ENCODE measurements at regions not wholly inside any gene's neighbourhood (a gene's known extent, or its start where the extent isn't known, plus 50 kb on each side); places are given as distances from the start of the nearest gene placed in this dataset.
"Not testable (repeated sequence)": the region's sequence is repeated elsewhere in the genome, so short reads cannot be mapped to it uniquely, and the experiment has no call there.

DNA sequence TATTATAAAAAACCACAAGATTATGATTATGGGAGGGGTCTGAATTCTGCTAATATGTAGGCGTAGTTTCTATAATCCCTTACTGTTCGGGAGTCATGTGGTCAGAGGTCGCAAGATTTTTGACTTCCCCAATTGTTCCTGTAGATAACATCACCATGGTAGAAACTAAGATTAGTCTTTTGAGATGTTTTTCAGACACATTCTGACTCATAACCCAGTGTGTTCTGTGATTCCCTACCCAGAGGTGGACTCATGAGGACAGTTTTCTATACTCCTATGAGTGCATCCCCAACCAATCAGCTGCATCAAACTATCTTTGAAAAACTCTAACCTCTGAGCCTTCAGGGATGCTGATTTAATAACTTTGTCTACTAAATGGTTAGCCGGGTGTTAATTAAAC is 175.5 kb downstream of the RFPL4B start:
- DNase-seq = no peak

DNA sequence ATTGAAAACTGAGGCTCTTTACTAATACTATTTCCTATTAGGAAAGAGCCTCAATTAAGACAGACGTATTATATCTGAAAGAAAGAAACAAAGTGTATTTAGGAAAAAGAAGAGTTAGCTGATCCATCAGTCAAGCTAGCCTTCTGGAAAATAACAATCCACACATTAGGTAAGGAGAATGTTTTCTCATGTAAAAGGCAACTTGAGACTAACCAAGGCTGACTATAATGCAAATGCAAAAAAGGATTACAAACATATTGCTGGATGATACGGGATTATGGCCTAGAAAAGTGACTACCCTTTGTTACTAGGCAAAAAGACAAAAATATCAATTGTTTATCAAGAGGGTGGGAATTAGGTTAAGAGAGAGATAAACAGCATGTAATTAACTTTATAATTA is 176.9 kb downstream of the RFPL4B start:
- no peak for DNase-seq

DNA sequence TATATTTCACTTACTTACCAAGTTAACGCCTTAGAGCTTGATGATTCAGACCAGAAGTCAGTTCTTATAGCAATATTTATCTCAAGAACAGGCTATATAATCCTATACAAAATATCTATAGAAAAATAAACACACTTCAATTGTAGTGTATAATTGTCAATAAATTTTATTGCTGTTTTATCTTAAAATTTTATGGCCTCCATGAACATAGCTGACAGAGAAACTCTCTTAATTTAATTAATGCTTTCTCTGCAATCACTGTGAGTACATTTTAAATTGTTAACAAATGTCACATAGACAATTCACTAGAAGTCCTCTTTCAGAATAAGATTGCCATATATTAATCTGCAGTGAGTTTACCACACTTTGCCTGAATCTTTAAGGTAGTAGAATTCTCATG is 178.6 kb downstream of the RFPL4B start:
- DNase-seq = no peak

DNA sequence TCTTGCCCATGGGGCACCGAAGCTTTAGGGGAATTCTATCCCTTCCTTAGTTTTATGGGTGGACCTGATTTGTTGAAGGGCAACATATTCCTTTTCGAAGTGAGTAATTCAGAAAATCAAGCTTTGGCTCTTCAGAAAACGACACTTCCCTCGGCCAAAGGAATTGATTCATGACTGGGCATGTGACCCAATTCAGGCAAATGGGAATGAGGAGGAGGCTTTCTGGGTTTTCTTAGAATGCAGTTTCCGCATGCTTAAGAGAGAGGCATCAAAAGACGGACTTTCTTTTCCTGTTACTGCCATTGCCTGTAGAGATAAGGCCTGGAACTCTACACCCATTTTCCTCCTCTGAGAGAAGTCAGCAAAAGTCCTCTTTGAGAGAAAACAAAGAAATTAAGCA is 179.5 kb downstream of the RFPL4B start:
- no peak for DNase-seq

DNA sequence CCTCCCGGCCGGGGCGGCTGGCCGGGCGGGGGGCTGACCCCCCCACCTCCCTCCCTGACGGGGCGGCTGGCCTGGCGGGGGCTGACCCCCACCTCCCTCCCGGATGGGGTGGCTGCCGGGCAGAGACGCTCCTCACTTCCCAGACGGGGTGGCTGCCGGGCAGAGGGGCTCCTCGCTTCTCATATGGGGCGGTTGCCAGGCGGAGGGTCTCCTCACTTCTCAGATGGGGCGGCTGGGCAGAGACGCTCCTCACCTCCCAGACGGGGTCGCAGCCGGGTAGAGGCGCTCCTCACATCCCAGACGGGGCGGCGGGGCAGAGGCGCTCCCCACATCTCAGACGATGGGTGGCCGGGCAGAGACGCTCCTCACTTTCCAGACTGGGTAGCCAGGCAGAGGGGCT is 181.2 kb downstream of the RFPL4B start:
- not testable (repeated sequence) for DNase-seq

DNA sequence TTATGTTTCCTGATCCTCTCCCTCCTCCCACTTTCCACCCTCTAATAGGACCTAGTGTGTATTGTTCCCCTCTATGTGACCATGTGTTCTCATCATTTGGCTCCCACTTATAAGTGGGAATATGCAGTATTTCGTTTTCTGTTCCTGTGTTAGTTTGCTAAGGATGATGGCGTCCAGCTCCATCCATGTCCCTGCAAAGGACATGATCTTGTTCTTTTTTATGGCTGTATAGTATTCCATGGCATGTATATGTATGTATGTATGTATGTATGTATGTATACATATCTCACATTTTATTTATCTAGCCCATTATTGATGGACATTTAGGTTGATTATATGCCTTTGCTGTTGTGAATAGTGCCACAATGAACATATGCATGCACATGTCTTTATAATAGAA is 188.7 kb downstream of the RFPL4B start:
- DNase-seq = no peak

DNA sequence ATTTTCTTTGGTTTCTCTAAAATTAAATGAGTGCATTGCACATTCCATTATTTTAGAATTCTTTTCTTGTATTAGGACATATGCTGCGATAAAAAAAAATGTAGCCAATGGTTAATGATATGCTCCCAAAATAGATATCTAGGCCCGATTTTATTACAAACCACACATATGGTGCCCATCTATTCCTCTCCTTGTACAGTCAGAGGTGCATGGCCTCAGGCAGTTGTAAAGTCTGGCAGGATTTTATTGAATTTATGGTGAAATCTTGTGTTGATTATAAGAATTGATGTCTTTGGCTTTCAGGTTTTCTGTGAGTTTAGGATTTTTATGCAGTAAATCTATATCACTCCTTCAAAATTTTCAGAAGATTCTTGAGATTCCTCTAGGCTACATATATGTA is 192.2 kb downstream of the RFPL4B start:
- DNase-seq = no peak

DNA sequence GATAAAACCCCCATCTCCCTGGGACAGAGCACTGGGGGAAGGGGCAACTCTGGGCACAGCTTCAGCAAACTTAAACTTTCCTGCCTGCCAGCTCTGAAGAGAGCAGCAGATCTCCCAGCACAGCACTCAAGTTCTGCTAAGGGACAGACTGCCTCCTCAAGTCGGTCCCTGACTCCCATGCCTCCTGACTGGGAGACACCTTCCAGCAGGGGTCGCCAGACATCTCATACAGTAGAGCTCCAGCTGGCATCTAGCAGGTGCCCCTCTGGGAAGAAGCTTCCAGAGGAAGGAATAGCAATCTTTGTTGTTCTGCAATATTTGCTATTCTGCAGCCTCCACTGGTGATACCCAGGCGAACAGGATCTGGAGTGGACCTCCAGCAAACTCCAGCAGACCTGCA is 194.7 kb downstream of the RFPL4B start:
- not testable (repeated sequence) for DNase-seq

DNA sequence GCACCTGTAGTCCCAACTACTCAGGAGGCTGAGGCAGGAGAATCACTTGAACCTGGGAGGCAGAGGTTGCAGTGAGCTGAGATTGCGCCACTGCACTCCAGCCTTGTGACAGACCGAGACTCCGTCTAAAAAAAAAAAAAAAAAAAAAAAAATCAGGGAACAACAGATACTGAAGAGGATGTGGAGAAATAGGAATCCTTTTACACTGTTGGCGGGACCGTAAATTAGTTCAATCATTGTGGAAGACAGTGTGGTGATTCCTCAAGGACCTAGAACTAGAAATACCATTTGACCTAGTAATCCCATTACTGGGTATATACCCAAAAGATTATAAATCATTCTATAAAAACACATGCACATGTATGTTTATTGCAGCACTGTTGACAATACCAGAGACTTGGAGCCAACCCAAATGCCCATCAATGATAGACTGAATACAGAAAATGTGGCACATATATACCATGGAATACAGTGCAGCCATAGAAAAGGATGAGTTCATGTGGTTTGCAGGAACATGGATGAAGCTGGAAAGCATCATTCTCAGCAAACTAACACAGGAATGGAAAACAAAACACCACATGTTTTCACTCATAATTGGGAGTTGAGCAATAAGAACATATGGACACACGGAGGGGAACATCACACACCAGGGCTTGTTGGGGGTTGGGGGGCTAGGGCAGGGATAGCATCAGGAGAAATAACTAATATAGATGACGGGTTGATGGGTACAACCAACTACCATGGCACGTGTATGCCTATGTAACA is 200.4 kb downstream of the RFPL4B start:
- DNase-seq = not testable (repeated sequence)

DNA sequence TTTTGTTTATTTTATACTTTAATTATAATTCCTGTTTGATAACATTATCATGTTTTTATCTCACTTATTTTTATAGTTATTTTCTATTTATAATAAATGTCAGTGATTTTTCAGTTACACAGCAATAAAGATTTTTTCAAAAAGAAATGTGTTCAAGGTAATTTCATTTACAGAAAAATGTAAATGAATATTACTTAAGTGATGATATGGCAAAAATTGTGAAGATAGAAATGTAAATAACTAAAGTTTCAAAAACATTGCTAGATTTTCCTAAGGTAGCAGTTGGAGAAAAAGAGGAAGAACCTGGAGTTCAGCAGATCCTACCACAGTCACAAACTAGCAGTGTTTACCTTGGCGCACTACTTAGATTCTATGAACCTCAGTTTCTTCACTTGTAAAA is 202.6 kb downstream of the RFPL4B start:
- DNase-seq = no peak

DNA sequence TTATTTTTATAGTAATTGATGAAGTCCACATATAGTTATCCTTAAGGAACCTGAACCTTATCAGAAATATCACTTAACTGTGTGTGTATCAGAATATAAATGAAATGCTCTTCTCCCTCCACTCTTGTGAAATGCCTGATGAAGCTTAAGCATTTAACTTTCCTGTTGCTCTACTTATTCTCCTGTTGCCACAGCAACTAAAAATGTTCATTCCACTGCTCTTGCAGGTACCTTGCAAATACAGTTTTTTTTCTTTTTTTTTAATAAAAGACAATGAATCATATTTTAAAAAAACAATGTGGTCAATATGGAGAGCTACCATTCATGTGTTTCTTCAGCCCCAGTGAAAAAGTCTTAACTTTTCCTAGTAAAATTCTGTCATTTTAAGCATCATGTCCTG is 210.3 kb downstream of the RFPL4B start:
- no peak for DNase-seq

DNA sequence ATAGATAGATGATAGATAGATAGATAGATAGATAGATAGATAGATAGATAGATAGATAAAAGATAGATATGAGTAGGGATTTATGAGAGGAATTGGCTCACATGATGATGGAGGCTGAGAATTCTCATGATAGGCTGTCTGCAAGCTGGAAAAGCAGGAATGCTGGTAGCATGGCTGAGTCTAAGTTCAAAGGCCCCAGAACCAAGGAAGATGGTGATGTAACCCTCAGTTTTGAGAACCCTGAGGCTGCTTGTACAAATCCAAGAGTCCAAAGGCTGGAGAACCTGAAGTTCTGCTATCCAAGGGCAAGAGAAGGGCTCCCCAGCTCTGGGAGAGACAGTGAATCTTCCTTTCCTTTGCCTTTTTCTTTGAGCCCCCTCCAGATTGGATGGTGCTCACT is 210.8 kb downstream of the RFPL4B start:
- DNase-seq = no peak

DNA sequence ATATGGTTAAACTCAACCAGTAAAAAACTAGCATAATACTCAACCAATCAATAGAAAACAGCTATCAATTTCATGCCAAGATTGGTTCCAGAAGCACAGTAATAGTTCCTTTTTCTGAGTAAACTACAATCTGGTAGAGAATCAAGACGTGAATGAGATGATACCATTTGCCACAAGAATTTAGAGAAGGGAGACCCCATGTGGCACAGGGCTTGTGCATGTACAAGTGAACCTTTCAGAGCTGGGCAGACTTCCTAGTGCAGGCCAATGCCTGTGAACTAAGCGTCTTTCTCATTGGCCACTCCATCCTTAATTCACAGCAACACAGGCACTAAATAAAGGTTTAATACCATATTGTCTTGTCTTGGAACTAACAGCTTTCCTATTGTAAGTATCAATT is 213.5 kb downstream of the RFPL4B start:
- DNase-seq = no peak

DNA sequence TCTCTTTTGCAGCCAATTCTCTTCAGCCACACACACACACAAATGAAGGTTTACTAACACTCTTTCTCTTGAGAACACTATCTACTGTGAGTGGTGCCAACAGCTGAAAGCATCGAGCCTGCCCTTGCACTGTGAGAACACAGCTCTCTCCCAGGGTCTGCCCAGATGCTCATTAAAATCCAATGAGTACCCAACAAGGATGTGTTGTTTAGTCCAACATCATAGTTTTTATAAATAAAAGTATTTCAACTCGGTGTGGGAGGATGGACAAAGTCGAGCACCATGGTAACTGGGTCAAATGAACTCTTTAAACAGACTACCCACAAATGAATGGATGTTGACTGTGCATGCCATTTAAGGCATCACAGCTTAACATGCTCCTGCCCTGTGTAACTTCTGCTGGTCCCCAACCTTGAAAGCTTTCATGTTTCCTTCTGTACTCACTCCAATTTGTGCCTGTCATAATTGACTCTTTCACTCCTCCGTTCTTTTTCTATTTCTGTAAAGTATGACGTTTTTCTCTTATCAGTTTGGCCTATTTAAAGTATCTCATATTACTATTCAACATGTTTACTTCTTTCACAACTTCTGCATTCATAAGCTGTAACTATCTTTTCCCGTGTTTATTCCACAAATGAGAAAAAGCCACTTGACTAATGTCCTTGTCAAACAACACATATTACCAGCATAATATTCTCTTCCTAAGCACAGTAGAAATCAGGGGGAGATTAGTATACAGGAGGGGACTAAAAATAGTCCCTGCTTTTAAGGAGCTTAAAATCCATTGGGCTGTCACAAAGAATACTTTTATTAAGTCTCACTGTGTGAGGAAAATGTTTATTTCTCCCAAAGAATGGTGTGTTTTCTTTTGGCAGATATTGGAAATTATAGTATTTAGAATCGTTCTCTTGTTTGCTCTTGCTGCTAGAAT is 215.4 kb downstream of the RFPL4B start:
- no peak for DNase-seq

DNA sequence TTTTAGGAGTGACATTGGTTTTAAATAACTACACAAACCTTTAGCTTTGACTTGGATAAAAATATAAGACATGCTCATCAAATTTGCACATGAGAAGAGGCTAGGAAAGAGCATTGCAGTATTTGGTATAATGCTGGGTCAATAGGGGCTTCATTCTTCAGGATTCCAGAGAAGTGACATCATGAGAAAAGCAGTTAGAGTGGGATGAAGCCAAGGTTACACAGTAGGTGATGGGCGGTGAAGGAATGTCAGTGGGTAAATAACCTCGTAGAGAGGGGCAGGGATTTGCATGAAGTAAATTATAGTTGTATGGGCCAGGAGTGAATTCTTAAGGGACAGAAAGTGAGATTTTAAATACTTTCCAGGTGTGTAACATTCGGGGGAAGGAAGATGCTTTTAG is 216.2 kb downstream of the RFPL4B start:
- DNase-seq = no peak

DNA sequence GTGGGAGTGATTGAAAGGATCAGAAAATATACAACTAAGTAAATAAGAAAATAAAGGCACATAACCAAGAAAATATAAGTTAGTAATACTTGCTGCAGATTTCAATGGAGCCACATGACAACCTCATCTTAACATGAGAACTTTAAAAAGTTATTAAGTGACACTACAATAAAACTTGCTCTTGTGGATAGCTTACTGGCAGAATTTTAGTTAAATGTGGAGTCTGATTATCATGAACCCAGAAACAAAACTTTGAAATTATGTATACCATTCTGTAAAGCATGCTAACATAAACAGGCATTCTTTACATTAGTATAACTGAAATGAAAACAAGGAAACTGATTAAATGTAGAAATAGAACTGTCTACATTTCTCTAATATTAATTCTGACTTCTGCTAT is 220.9 kb downstream of the RFPL4B start:
- no peak for DNase-seq

DNA sequence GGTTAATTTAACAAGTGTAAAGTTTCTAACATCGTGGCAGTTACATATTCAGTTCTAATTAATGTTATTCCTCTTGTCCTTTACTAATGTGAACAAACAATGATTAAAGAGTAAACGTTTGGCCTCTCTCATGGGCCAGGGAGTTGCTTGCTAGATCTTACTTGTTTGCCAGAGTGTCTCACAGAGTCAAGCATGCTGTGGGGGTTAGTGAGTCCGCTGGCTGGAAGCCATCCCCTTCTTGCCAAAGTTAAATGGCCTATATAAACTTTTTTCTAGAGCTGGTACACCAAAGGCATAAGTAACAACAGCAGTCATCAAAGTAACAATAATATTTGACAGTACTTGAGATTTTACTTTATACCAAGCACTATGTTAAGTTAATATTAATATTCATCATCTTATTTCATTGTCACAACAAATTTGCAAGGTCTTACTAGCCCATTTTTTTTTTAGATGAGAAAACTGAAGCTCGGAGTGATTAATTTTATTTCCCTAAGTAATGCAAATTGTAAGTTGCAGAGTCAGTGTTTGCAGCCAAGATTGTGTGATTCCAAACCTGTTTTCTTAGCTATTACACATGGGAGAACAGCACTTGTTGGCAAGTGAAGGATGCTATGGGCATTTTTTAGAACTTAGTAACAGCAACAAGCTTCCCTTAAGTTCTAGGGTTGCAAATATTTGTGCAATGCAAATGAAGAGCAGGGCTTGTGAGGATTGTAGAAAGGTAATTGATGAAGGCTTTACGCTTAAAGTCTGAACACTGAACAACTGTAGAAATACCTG is 224.5 kb downstream of the RFPL4B start:
- no peak for DNase-seq

DNA sequence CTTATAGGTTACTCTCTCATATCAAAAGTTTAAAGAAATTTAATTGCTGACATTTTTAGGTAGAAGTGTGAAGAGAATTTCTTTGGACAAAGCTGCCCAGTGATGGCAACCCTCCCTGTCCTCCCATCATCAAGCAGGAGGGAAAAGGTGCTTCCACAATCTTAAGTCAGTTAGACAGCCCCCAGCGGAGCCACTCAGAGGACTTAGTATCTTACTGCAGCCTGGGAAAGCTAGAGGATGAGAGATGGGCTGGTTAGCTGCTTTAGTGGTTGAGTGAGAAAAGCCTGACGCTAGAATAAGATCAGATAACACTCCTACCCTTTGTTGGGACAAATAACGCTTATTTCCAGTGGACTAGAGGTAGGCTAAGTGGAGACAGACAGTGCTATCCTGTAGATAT is 227.1 kb downstream of the RFPL4B start:
- DNase-seq = no peak

DNA sequence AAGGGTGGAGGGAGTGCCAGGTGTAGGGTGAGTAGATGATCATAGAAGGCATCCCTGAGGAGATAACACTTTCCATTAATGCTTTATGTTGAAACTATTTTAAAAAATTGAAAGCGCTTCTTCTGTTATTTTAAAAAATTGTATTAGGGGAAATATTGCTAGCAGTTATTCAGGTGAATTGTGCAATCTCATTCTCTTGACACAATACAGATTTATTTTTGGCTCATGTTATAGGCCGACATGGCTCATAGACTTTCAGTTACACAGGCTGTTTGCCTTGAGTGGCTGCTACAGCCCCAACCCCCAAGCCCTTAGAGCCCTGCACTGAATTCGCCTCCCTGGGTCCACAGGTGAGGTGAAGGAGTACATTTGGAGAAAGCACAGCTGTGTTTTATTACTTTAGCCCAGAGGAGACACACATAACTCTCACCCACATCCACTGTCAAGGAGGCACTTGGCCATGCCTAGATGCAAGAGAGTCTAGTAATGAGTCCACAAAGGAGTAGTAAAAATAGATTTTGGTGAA is 228.2 kb downstream of the RFPL4B start:
- no peak for DNase-seq

DNA sequence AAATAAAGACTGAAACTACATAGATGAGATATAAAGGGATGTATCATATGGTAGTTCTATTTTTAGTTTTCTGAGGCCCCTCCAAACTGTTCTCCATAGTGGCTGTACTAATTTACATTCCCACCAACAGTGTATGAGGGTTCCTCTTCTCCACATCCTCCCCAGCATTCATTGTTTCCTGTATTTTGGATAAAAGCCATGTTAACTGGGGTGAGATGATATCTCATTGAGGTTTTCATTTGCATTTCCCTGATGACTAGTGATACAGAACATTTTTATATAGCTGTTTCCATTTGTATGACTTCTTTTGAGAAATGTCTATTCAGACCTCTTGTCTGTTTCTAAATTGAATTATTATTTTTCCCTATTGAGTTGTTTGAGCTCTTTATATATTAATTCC is 229.3 kb downstream of the RFPL4B start:
- no peak for DNase-seq

DNA sequence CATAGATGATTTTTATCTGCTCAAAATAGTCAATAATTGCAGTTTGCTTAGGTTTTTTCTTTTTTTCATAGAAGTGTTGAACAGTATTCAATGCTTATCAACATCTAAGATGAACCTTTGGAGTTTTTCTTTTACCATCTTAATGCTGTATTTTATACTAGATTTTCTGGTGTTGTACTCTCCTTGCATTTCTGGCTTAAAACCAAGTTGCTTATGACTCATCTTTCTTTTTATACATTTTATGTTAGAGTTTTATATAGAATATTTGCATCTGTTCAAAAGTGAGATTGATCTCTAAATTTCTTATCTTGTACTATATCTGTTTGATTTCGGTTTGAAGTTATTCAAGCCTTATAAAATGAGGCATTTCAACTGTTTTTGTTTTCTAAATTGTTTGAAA is 232.5 kb downstream of the RFPL4B start:
- DNase-seq = no peak

DNA sequence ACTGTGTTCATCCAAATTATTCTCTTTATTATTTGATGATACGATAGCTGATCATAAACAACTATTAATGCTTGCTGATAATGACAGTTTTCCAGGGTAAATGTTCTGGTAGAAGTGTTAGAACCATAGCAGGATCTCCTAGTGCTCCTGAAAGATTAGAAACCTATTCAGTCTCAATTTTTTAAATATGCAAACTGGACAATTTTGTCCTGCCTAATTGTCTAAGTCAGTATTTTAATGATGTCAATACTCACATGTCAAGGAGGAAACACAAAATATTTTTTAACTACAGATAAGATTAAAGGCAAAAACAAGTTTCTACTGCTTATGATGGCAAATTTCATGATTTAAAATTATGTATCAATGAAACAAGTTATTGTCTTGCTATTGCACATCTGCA is 233.9 kb downstream of the RFPL4B start:
- DNase-seq = no peak

DNA sequence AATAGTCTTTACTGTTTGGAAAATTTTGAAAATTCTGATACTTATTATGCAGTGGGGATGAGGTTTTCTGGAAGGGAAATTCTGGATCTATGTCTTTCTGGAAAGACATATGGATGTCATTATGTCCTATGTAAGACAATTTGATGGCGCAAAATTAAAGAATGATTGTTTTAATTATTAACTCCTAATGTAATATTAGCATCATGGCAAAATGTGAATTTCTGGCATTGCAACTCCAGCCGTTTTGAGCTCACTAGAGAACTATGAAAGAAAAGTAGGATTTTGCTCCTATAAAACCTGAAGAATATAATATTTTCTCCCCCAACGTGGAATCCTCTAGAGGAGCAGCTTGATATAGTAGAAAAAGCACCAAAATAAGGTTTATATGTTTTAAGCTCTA is 243.2 kb downstream of the RFPL4B start:
- no peak for DNase-seq
